Right renal pelvis (tissue), 4 donors: ENCODE measurements at regions not wholly inside any gene's neighbourhood (a gene's known extent, or its start where the extent isn't known, plus 50 kb on each side); places are given as distances from the start of the nearest gene placed in this dataset.
"Not testable (repeated sequence)": the region's sequence is repeated elsewhere in the genome, so short reads cannot be mapped to it uniquely, and the experiment has no call there.

Experiments used
- DNase-seq, 4 donors: peaks; one replicate each; pipeline ENCODE4 v3.0.0-alpha.2; 2013; ENCODE audit warnings: low read depth in 4 of 4, low spot score in 3 of 4, missing footprints in 1 of 4

GRCh38 chr11:66789097-66789890 is 53.9 kb upstream of the RCE1 start:
- DNase-seq, result peak in 1 of 4 donors; percentile 5

GRCh38 chr11:66787934-66788758 is 55.1 kb upstream of the RCE1 start:
- no peak for DNase-seq

GRCh38 chr11:66784575-66784974 is 55.6 kb upstream of the SPTBN2 start:
- DNase-seq, result no peak

DNA sequence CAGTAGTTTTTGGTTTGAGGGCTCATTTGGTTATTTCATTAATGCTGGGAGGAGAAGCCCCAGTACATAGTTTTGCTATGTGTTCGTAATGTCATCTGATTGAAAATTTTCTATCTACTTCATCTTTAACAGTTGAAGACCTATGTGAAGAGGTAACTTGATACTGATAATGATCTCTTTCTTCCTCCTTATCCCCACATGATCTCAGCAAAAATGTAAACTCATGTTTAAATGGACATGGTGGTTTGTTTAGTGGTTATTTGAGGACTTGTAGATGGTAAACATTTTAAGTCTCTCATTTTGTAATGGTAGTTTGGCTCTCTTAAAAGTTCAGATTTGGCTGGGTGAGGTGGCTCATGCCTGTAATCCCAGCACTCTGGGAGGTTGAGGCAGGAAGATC is 53.7 kb upstream of the SPTBN2 start:
- no peak for DNase-seq

DNA sequence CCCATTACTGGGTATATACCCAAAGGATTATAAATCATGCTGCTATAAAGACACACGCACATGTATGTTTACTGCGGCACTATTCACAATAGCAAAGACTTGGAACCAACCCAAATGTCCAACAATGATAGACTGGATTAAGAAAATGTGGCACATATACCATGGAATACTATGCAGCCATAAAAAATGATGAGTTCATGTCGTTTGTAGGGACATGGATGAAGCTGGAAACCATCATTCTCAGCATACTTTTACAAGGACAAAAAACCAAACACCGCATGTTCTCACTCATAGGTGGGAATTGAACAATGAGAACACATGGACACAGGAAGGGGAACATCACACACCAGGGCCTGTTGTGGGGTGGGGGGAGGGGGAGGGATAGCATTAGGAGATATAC is 50.6 kb upstream of the SPTBN2 start:
- DNase-seq, result not testable (repeated sequence)
